ENCODE measurements at regions not wholly inside any gene's neighbourhood (a gene's known extent, or its start where the extent isn't known, plus 50 kb on each side); places are given as distances from the start of the nearest gene placed in this dataset.
"Not testable (repeated sequence)": the region's sequence is repeated elsewhere in the genome, so short reads cannot be mapped to it uniquely, and the experiment has no call there.

- Mint-ChIP-seq H3K27ac (ENCODE audit: low read depth) (no peak overlapping the region), H3K4me1 (no peaks in the 10 kb centered on the region), H3K36me3 (ENCODE audit: insufficient read depth) (no peaks in the 10 kb centered on the region), H3K27me3 (no peaks in the 10 kb centered on the region), H3K9me3 (no peaks in the 10 kb centered on the region), H3K4me3 (no peak overlapping the region)
- ATAC-seq (replicated peaks; ENCODE audit: extremely low read depth, poor library complexity, severe bottlenecking) = no peak
- no peak for DNase-seq (ENCODE audit: low spot score in 2 of 2)
Observed at GRCh38 chr6:71733970-71734899, 152.1 kb upstream of the RIMS1 start.

GRCh38 chr6:71737953-71738352 is 148.4 kb upstream of the RIMS1 start:
- Mint-ChIP-seq H3K36me3 (ENCODE audit: insufficient read depth) (no peaks in the 10 kb centered on the region), H3K4me3 (no peak overlapping the region), H3K27ac (ENCODE audit: low read depth) (no peak overlapping the region), H3K4me1 (no peaks in the 10 kb centered on the region), H3K27me3 (no peaks in the 10 kb centered on the region), H3K9me3 (no peaks in the 10 kb centered on the region)
- no peak for ATAC-seq (replicated peaks; ENCODE audit: extremely low read depth, poor library complexity, severe bottlenecking)
- no peak for DNase-seq (ENCODE audit: low spot score in 2 of 2)

GRCh38 chr6:71745525-71745924 is 140.8 kb upstream of the RIMS1 start:
- Mint-ChIP-seq H3K4me3 (no peak overlapping the region), H3K9me3 (peaks cover 5% of the 10 kb centered on the region), H3K27me3 (no peaks in the 10 kb centered on the region), H3K36me3 (ENCODE audit: insufficient read depth) (no peaks in the 10 kb centered on the region), H3K27ac (ENCODE audit: low read depth) (no peak overlapping the region), H3K4me1 (no peaks in the 10 kb centered on the region)
- DNase-seq (ENCODE audit: low spot score in 2 of 2) (no peak), ATAC-seq (replicated peaks; ENCODE audit: extremely low read depth, poor library complexity, severe bottlenecking) (no peak)

GRCh38 chr6:71766146-71766760 is 120.1 kb upstream of the RIMS1 start:
- H3K27me3 Mint-ChIP-seq = no peaks in the 10 kb centered on the region
- no peaks in the 10 kb centered on the region for H3K36me3 Mint-ChIP-seq (ENCODE audit: insufficient read depth)
- no peak for ATAC-seq (replicated peaks; ENCODE audit: extremely low read depth, poor library complexity, severe bottlenecking)
- no peak overlapping the region for H3K4me3 Mint-ChIP-seq
- DNase-seq (ENCODE audit: low spot score in 2 of 2) = no peak
- H3K27ac Mint-ChIP-seq (ENCODE audit: low read depth) = no peak overlapping the region
- H3K9me3 Mint-ChIP-seq = peaks cover 7% of the 10 kb centered on the region
- H3K4me1 Mint-ChIP-seq = no peaks in the 10 kb centered on the region

- Mint-ChIP-seq H3K9me3 (peaks cover 13% of the 10 kb centered on the region), H3K4me3 (no peak overlapping the region), H3K27me3 (no peaks in the 10 kb centered on the region), H3K4me1 (no peaks in the 10 kb centered on the region), H3K36me3 (ENCODE audit: insufficient read depth) (no peaks in the 10 kb centered on the region), H3K27ac (ENCODE audit: low read depth) (no peak overlapping the region)
- ATAC-seq (replicated peaks; ENCODE audit: extremely low read depth, poor library complexity, severe bottlenecking) (no peak), DNase-seq (ENCODE audit: low spot score in 2 of 2) (no peak)
Observed at GRCh38 chr6:71766796-71767195, 119.6 kb upstream of the RIMS1 start.

GRCh38 chr6:71768356-71768755 is 118.0 kb upstream of the RIMS1 start:
- no peaks in the 10 kb centered on the region for H3K27me3 Mint-ChIP-seq
- H3K4me3 Mint-ChIP-seq = no peak overlapping the region
- H3K27ac Mint-ChIP-seq (ENCODE audit: low read depth) = no peak overlapping the region
- DNase-seq (ENCODE audit: low spot score in 2 of 2) = no peak
- no peak for ATAC-seq (replicated peaks; ENCODE audit: extremely low read depth, poor library complexity, severe bottlenecking)
- no peaks in the 10 kb centered on the region for H3K36me3 Mint-ChIP-seq (ENCODE audit: insufficient read depth)
- H3K9me3 Mint-ChIP-seq = peaks cover 19% of the 10 kb centered on the region
- no peaks in the 10 kb centered on the region for H3K4me1 Mint-ChIP-seq

- DNase-seq (ENCODE audit: low spot score in 2 of 2) (no peak), ATAC-seq (replicated peaks; ENCODE audit: extremely low read depth, poor library complexity, severe bottlenecking) (no peak)
- Mint-ChIP-seq H3K27me3 (no peaks in the 10 kb centered on the region), H3K4me3 (no peak overlapping the region), H3K27ac (ENCODE audit: low read depth) (no peak overlapping the region), H3K4me1 (no peaks in the 10 kb centered on the region), H3K36me3 (ENCODE audit: insufficient read depth) (peaks cover 2% of the 10 kb centered on the region), H3K9me3 (peaks cover 19% of the 10 kb centered on the region)
Observed at GRCh38 chr6:71808865-71809264, 77.5 kb upstream of the RIMS1 start.

- DNase-seq (ENCODE audit: low spot score in 2 of 2) (no peak), ATAC-seq (replicated peaks; ENCODE audit: extremely low read depth, poor library complexity, severe bottlenecking) (no peak)
- Mint-ChIP-seq H3K4me1 (no peaks in the 10 kb centered on the region), H3K27ac (ENCODE audit: low read depth) (no peak overlapping the region), H3K4me3 (no peak overlapping the region), H3K27me3 (no peaks in the 10 kb centered on the region), H3K36me3 (ENCODE audit: insufficient read depth) (peaks cover 2% of the 10 kb centered on the region), H3K9me3 (peaks cover 32% of the 10 kb centered on the region)
Observed at GRCh38 chr6:71810880-71811279, 75.5 kb upstream of the RIMS1 start.

GRCh38 chr6:71822625-71823024 is 63.7 kb upstream of the RIMS1 start:
- no peak overlapping the region for H3K4me3 Mint-ChIP-seq
- H3K27me3 Mint-ChIP-seq = no peaks in the 10 kb centered on the region
- peaks cover 17% of the 10 kb centered on the region for H3K9me3 Mint-ChIP-seq
- H3K4me1 Mint-ChIP-seq = no peaks in the 10 kb centered on the region
- H3K36me3 Mint-ChIP-seq (ENCODE audit: insufficient read depth) = no peaks in the 10 kb centered on the region
- no peak overlapping the region for H3K27ac Mint-ChIP-seq (ENCODE audit: low read depth)
- DNase-seq (ENCODE audit: low spot score in 2 of 2) (no peak), ATAC-seq (replicated peaks; ENCODE audit: extremely low read depth, poor library complexity, severe bottlenecking) (no peak)

- not testable (repeated sequence) for H3K36me3 Mint-ChIP-seq (ENCODE audit: insufficient read depth); H3K27me3 Mint-ChIP-seq; H3K27ac Mint-ChIP-seq (ENCODE audit: low read depth); ATAC-seq (replicated peaks; ENCODE audit: extremely low read depth, poor library complexity, severe bottlenecking); H3K4me3 Mint-ChIP-seq; H3K4me1 Mint-ChIP-seq; DNase-seq (ENCODE audit: low spot score in 2 of 2)
- H3K9me3 Mint-ChIP-seq = peaks cover 15% of the 10 kb centered on the region
Observed at GRCh38 chr6:71832110-71832764, 54.1 kb upstream of the RIMS1 start.

Measured in central memory CD8-positive, alpha-beta T cell (primary cell).